ENCODE measurements at regions not wholly inside any gene's neighbourhood (a gene's known extent, or its start where the extent isn't known, plus 50 kb on each side); places are given as distances from the start of the nearest gene placed in this dataset.

DNA sequence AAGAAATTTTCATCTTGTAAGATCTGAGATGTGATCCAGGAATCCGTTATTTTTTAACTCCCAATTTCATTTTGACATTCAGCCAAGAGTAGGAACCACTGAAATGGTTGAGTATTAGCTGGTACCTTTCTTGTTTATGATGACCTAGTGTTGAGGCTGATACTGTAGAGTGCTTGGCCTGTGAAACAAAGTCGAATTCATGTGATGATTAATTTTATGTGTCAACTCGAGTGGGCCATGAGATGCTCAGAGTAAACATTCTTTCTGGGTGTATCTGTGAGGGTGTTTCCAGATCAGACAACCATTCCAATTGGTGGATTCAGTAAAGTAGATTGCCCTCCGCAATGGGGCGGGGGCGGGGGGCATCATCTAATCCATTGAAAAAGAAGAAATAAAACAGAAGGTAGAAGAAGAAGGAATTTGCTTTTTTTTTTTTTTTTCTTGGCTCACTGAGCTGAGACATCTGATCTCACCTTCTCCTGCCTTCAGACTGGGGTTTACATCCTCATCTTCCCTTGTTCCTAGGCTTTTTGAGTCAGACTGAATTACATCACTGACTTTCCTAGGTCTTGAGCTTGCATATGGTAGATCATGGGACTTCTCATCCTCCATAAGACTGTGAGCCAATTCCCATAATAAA, 264.6 kb upstream of the KCNJ16 start:
- no peak for DNase-seq
- in situ Hi-C loops (cut with MboI; ENCODE audit: low pct_unique_long_range_greater_than_20kb, low sequenced_read_pairs): no loop called here

DNA sequence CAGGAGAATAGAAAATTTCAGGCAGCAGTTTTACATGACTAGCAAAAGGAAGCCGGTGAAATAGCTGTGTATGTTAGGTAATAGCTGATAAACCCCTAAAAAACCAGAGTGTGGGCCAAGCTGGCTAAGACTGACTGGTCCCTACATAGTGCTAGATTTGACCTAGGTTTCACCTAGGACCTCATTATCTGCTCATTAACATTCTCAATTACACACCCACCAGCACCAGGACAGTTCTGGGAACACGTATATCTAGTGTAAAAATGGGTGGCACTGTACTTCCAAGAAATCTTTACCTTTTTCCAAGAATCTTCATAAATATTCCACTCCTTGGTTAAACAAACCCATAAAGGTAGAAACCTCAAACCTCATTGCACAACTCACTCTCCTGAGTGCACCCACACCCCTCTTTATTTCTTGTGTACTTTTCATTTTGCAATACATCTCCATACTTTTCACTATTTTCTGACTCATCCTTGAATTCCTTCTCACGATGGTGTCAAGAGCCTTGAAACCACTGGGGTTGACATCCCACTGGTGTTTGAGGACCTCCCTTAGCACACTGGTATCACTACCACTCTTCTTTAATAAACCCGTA, 262.7 kb upstream of the KCNJ16 start:
- in situ Hi-C loops (cut with MboI; ENCODE audit: low pct_unique_long_range_greater_than_20kb, low sequenced_read_pairs): no loop called here
- no peak for DNase-seq

- DNase-seq: no peak
These were observed 261.0 kb upstream of the KCNJ16 start for GRCh38 chr17:69814031-69814430.

GRCh38 chr17:69815406-69815805, 259.6 kb upstream of the KCNJ16 start:
- DNase-seq: no peak
- in situ Hi-C loops (cut with MboI; ENCODE audit: low pct_unique_long_range_greater_than_20kb, low sequenced_read_pairs): no loop called here

More at GRCh38 chr17:69814031-69814430, 261.0 kb upstream of the KCNJ16 start:
- in situ Hi-C loops (cut with MboI; ENCODE audit: low pct_unique_long_range_greater_than_20kb, low sequenced_read_pairs): no loop called here

DNA sequence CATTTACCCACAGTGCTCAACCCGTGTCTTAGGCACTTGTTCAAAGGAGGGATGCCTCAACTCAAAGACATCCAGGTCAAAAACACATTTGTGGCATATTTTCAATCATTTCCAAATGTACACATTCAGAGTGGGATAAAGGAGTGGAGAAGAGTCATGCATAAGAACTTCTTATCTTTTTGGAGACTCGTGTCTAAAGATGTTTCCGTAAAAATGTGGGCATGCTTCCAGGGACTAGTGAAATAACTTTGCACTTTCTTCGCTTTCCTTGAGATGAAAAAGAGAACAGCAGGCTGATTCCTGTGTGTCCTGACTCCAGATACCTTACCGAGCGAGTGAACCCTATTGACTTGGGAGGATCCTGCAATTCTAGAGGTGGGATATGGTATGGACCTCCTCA, 256.6 kb upstream of the KCNJ16 start:
- DNase-seq: no peak
- in situ Hi-C loops (cut with MboI; ENCODE audit: low pct_unique_long_range_greater_than_20kb, low sequenced_read_pairs): no loop called here

DNA sequence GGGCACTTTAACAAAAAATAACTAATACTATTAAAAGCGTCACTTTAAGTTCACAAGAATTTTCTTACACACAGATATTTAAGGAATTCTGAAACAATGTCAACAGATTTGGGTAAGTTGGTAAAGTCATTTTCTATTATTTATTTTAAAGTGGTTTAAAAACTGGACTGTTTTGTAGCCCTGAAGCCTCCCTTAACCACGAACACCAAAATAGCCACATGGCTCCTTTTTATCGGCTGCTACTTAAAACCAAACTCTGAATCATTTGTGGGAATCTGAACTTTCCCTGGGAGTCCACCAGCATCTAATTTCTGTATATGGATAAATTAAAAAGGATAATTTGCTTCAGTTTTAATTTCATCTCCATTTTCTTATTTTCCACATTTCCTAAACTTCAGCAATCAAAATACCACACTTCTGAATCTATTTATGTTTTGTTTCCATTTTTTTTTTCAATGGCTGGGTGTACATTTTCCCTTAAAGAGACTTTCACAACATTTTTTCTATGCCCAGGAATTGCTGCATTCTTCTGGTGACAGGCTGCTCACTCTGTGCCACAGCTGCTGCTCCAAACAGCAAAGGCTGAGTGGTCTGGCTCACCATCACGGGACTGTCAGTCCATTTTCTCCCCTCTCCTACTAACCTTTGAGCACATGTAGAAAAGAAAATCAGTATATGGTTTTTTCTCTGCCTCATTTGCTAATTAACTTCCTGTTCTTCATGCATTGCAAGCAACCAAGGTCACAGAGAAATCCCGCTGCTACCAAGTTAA, 255.5 kb upstream of the KCNJ16 start:
- in situ Hi-C loops (cut with MboI; ENCODE audit: low pct_unique_long_range_greater_than_20kb, low sequenced_read_pairs): no loop called here
- no peak for DNase-seq

GRCh38 chr17:69820876-69821473, 254.1 kb upstream of the KCNJ16 start:
- in situ Hi-C loops (cut with MboI; ENCODE audit: low pct_unique_long_range_greater_than_20kb, low sequenced_read_pairs): no loop called here
- no peak for DNase-seq

DNA sequence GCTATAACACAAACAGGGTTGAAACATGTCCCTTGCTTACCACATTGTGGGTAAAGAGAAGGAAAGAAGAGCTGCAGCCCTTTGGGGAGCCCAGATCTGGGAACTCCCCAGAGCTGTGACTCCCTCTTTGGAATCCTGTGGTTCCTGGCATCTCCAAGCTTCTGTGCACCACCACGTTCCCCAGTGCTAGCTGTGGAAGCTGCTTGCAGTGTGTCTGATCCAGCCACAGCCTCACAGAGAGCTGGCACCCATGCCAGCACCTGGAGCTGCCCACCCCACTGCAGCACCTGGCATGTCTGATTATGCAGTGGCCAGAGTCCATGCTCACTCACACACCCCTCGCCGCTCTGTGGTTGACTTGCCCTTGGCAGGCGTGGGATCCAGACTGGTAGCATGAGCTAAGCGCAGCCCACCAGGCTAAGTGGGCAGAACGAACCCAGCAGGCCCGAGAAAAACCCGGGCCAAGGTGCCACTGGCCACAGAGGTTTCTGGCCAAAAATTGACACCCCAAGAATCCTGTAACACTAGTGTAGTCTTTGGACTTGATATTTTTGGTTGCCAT, 252.6 kb upstream of the KCNJ16 start:
- DNase-seq: no peak
- in situ Hi-C loops (cut with MboI; ENCODE audit: low pct_unique_long_range_greater_than_20kb, low sequenced_read_pairs): no loop called here

GRCh38 chr17:69828087-69828486, 246.9 kb upstream of the KCNJ16 start:
- in situ Hi-C loops (cut with MboI; ENCODE audit: low pct_unique_long_range_greater_than_20kb, low sequenced_read_pairs): no loop called here
- no peak for DNase-seq

DNA sequence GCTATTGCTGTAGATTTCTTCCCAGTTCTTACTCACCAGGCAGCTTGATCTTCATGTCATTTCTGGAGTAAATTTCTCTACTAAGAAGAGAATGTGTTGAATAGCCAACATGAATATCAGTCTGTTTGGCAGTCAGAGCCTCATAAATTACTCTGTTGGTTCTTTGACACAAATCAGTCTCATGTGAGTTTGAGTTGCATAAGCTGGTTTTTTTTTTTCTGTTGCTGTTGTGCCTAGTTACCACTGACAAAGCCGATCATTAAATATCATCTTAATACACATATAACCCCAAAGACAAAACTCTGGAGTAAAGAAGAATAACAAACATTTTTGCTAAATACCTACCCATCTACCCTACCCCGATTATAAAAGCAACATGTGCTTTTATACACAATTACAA, 240.5 kb upstream of the KCNJ16 start:
- in situ Hi-C loops (cut with MboI; ENCODE audit: low pct_unique_long_range_greater_than_20kb, low sequenced_read_pairs): no loop called here
- DNase-seq: no peak

- in situ Hi-C loops (cut with MboI; ENCODE audit: low pct_unique_long_range_greater_than_20kb, low sequenced_read_pairs): no loop called here
These were observed 223.3 kb upstream of the KCNJ16 start for GRCh38 chr17:69851736-69852135.

GRCh38 chr17:69853541-69854224, 221.3 kb upstream of the KCNJ16 start:
- in situ Hi-C loops (cut with MboI; ENCODE audit: low pct_unique_long_range_greater_than_20kb, low sequenced_read_pairs): no loop called here
- DNase-seq: no peak

More at GRCh38 chr17:69851736-69852135, 223.3 kb upstream of the KCNJ16 start:
- DNase-seq: no peak

DNA sequence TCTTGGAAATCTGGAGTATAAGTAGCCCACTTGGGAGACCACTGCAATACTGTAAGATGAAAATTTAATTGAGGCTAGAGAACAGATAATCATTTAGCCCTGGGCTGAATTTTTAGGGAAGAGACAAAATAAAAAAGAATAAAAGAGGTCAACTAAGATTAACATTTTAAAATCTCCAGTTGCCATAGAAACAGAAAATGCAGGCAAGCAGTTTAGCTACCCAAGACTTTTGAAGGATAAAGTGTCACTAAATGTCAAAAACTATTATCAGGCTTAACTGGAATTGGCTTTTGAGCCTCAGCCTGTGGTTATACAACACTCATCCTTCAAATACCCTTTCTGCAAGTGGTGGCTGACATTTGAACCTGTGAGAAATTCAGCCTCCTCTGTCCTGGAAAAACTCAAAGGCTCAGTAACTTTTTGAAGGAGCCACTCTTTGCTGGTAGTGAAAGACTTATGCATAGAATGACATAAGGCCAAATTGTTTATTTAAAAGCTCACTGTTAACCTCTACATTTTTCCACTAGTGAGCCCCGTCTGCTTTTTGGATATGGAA, 220.7 kb upstream of the KCNJ16 start:
- in situ Hi-C loops (cut with MboI; ENCODE audit: low pct_unique_long_range_greater_than_20kb, low sequenced_read_pairs): no loop called here

GRCh38 chr17:69856946-69857345, 218.1 kb upstream of the KCNJ16 start:
- in situ Hi-C loops (cut with MboI; ENCODE audit: low pct_unique_long_range_greater_than_20kb, low sequenced_read_pairs): no loop called here
- no peak for DNase-seq

More for the DNA sequence above, 220.7 kb upstream of the KCNJ16 start:
- DNase-seq: no peak

DNA sequence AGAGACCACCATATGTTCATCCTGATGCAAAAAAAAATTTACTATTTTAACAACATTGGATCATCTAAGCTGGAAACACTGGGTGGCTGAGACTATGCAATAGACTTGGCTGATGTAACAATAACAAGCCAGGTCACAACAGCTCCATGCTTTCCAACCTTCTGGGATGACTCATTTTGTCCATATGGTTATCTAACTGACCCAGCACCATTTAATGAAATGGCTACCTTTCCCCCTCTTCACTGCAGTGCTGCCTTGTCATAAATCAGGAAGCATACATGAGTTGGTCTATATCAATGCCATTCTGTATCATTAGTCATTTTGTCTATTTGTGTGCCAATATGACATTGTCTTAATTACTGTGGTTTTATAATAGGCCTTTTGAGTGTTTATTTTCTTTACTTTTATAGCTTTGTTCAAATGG, 217.6 kb upstream of the KCNJ16 start:
- in situ Hi-C loops (cut with MboI; ENCODE audit: low pct_unique_long_range_greater_than_20kb, low sequenced_read_pairs): no loop called here
- no peak for DNase-seq

- no peak for DNase-seq
These were observed 216.6 kb upstream of the KCNJ16 start for GRCh38 chr17:69858460-69858859.

GRCh38 chr17:69860142-69860680, 214.8 kb upstream of the KCNJ16 start:
- in situ Hi-C loops (cut with MboI; ENCODE audit: low pct_unique_long_range_greater_than_20kb, low sequenced_read_pairs): no loop called here
- DNase-seq: no peak

More at GRCh38 chr17:69858460-69858859, 216.6 kb upstream of the KCNJ16 start:
- in situ Hi-C loops (cut with MboI; ENCODE audit: low pct_unique_long_range_greater_than_20kb, low sequenced_read_pairs): no loop called here

DNA sequence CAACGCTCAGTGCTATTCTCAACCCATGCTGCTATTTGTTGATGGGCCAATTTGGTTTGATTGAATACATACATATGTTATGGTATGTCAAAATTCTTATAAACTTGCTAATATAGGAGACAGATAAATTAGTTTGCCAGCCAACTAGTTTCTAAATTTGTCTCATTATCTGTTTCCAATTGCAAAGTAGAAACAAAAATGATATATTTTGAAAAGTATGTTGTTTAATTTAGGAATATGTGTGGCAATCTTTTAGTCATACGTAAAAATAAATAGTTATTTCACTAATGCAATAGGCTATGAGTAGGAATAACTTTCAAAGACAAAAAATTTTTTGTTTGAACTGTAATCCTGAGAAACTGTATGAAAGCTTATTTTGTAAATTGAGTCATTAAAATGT, 210.6 kb upstream of the KCNJ16 start:
- no peak for DNase-seq
- in situ Hi-C loops (cut with MboI; ENCODE audit: low pct_unique_long_range_greater_than_20kb, low sequenced_read_pairs): no loop called here

DNA sequence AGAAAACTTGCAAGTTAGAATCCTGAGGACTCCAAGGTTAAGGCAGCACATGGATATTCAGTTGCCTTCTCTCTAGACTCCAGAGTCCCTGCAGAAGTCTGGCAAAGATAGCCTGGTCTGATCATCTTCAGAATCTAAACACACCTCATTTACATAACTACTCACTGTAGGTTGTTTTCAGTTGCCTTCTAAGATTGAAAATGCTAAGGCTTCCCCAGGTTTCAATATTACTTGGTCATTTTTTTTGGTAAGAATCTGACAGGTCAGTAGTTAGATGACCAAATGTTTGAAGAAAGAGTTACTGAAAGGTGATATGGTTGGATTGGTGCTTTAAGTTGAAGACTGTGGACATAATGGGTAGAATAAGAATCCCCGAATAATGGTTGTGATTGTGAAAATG, 205.4 kb upstream of the KCNJ16 start:
- in situ Hi-C loops (cut with MboI; ENCODE audit: low pct_unique_long_range_greater_than_20kb, low sequenced_read_pairs): no loop called here
- no peak for DNase-seq
